Lower lobe of right lung (tissue), 2 donors: ENCODE measurements at regions not wholly inside any gene's neighbourhood (a gene's known extent, or its start where the extent isn't known, plus 50 kb on each side); places are given as distances from the start of the nearest gene placed in this dataset.

Experiments used
- ATAC-seq, 2 donors: fragments of 200-7000 bp; cut with Tn5 transposase; one replicate each; pipeline ENCODE4 v1.9.1; 2020 to 2022; ENCODE audit warnings: mild to moderate bottlenecking in 2 of 2, moderate library complexity in 2 of 2
- DNase-seq: peaks from one replicate; pipeline ENCODE4 v3.0.0-alpha.2; 2020
- H3K27ac ChIP-seq: fragments of 200-600 bp; one replicate; pipeline ENCODE4 v1.8.0; 2022
- H3K27me3 ChIP-seq: fragments of 200-600 bp; one replicate; pipeline ENCODE4 v1.8.0; 2022; ENCODE audit warnings: low read depth
- H3K36me3 ChIP-seq: fragments of 200-600 bp; one replicate; pipeline ENCODE4 v1.8.0; 2022; ENCODE audit warnings: mild to moderate bottlenecking
- H3K4me1 ChIP-seq: fragments of 200-600 bp; one replicate; pipeline ENCODE4 v1.8.0; 2022
- H3K4me3 ChIP-seq: fragments of 200-600 bp; one replicate; pipeline ENCODE4 v1.8.0; 2022; ENCODE audit warnings: mild to moderate bottlenecking
- H3K9me3 ChIP-seq: fragments of 200-600 bp; one replicate; pipeline ENCODE4 v1.8.0; 2022
- CTCF ChIP-seq: fragments of 200-600 bp; IDR thresholded peaks from one replicate; pipeline ENCODE4 v1.8.0; 2022; ENCODE audit warnings: antibody characterized with exemption, mild to moderate bottlenecking
- intact Hi-C: fragments of 100-400 bp; cut with DNase I; formaldehyde crosslinking; loops from one replicate; pipeline ENCODE4 v1.11.0; 2022
- donor health status: DM: no; HTN: yes; CAD: no; lungs with severe emphysema.

GRCh38 chr1:94597701-94598100 lies 56.1 kb upstream of the F3 start:
- Histone ChIP-seq H3K27me3 (no peaks in the 10 kb centered on the region), H3K4me1 (peaks cover 11% of the 10 kb centered on the region), H3K9me3 (no peaks in the 10 kb centered on the region), H3K4me3 (no peak overlapping the region), H3K27ac (no peak overlapping the region), H3K36me3 (no peaks in the 10 kb centered on the region)
- no peak for TF ChIP-seq CTCF
- no peak for DNase-seq
- ATAC-seq, result no peak
- intact Hi-C loops, result no loop called here

GRCh38 chr1:94596260-94596659 lies 54.7 kb upstream of the F3 start:
- no peak for ATAC-seq
- H3K4me1 ChIP-seq, result peaks cover 4% of the 10 kb centered on the region
- H3K27me3 ChIP-seq, result no peaks in the 10 kb centered on the region
- TF ChIP-seq CTCF, result no peak
- no peak for DNase-seq
- intact Hi-C loops, result no loop called here
- no peaks in the 10 kb centered on the region for H3K9me3 ChIP-seq
- no peak overlapping the region for H3K27ac ChIP-seq
- H3K36me3 ChIP-seq, result no peaks in the 10 kb centered on the region
- H3K4me3 ChIP-seq, result no peak overlapping the region

- no peak for ATAC-seq
- no peaks in the 10 kb centered on the region for H3K9me3 ChIP-seq
Measured at GRCh38 chr1:94595658-94596057, 54.1 kb upstream of the F3 start.

GRCh38 chr1:94593611-94594010 lies 52.1 kb upstream of the F3 start:
- Histone ChIP-seq H3K9me3 (no peaks in the 10 kb centered on the region), H3K4me3 (no peak overlapping the region), H3K27me3 (no peaks in the 10 kb centered on the region), H3K4me1 (no peaks in the 10 kb centered on the region), H3K27ac (no peak overlapping the region), H3K36me3 (no peaks in the 10 kb centered on the region)
- no peak for ATAC-seq
- intact Hi-C loops, result no loop called here
- no peak for TF ChIP-seq CTCF
- DNase-seq, result no peak

More at GRCh38 chr1:94595658-94596057, 54.1 kb upstream of the F3 start:
- Histone ChIP-seq H3K27me3 (no peaks in the 10 kb centered on the region), H3K4me3 (no peak overlapping the region), H3K27ac (no peak overlapping the region), H3K36me3 (no peaks in the 10 kb centered on the region), H3K4me1 (peaks cover 4% of the 10 kb centered on the region)
- no peak for DNase-seq
- no peak for TF ChIP-seq CTCF
- intact Hi-C loops, result no loop called here

GRCh38 chr1:94592571-94592920 lies 51.0 kb upstream of the F3 start:
- Histone ChIP-seq H3K27me3 (no peaks in the 10 kb centered on the region), H3K4me1 (no peaks in the 10 kb centered on the region), H3K27ac (no peak overlapping the region), H3K4me3 (no peak overlapping the region), H3K9me3 (no peaks in the 10 kb centered on the region), H3K36me3 (no peaks in the 10 kb centered on the region)
- no peak for ATAC-seq
- no peak for DNase-seq
- TF ChIP-seq CTCF, result no peak
- intact Hi-C loops, result no loop called here
